Liver (tissue), 3 donors: ENCODE measurements at regions not wholly inside any gene's neighbourhood (a gene's known extent, or its start where the extent isn't known, plus 50 kb on each side); places are given as distances from the start of the nearest gene placed in this dataset.

ENCODE experiments used
- ATF3 ChIP-seq: IDR thresholded peaks from 2 replicates; pipeline ENCODE4 v1.6.1; 2016; ENCODE audit warnings: antibody characterized with exemption
- CTCF ChIP-seq: fragments of 150-350 bp; IDR thresholded peaks from 2 replicates; pipeline ENCODE4 v1.5.1; 2017; ENCODE audit warnings: improper control_type of control experiment, low read depth, low read length; ENCODE audit not compliant: missing input control
- REST ChIP-seq: IDR thresholded peaks from 2 replicates; pipeline ENCODE4 v1.6.1; 2016; ENCODE audit warnings: antibody characterized with exemption, mild to moderate bottlenecking
- donor health status: healthy.
- donor health status: healthy.

GRCh38 chr10:34002896-34003295 lies 668.4 kb upstream of the NRP1 start:
- TF ChIP-seq CTCF (no peak), ATF3 (no peak), REST (no peak)
